NCI-H748 (cell line): ENCODE measurements at regions not wholly inside any gene's neighbourhood (a gene's known extent, or its start where the extent isn't known, plus 50 kb on each side); places are given as distances from the start of the nearest gene placed in this dataset.

Experiments
- DNase-seq: peaks from one replicate; lab custom pipeline; 2025; ENCODE audit not compliant: unreplicated experiment; lab: John Stamatoyannopoulos, UW

DNA sequence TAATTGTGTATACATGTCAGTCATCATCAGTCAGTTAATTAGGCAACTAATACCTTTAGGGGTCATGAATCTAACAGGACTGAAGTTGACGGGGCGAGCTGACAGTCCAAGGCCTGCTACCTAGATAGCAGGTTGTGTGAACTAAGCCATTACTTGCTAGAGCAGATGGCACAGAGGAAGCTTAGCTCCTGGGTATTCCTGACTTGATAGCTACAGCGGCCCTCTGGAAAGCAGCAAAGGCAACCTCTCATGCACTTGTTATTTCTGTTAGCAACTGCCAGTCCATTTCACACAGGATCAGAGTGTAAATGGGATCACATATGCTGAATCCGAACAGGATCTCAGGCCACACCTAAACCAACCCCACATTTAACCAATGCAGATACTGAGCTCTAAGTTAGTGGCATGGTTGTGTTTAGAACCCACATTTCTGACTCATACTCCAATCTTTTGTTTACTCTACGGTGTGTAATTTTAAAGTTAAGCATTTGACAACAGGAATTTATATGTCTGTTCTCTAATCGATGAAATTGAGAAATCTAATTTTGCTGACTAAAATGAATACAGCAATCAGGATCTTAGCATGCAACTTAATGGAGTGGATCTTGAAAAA, 521.3 kb upstream of the ZNF608 start:
- DNase-seq = no peak

GRCh38 chr5:125269926-125270325, 523.5 kb upstream of the ZNF608 start:
- DNase-seq = peak; percentile 86

- DNase-seq = no peak
Measured at GRCh38 chr5:125272357-125272756, 525.9 kb upstream of the ZNF608 start.

- no peak for DNase-seq
Measured at GRCh38 chr5:125274211-125274610, 527.8 kb upstream of the ZNF608 start.

DNA sequence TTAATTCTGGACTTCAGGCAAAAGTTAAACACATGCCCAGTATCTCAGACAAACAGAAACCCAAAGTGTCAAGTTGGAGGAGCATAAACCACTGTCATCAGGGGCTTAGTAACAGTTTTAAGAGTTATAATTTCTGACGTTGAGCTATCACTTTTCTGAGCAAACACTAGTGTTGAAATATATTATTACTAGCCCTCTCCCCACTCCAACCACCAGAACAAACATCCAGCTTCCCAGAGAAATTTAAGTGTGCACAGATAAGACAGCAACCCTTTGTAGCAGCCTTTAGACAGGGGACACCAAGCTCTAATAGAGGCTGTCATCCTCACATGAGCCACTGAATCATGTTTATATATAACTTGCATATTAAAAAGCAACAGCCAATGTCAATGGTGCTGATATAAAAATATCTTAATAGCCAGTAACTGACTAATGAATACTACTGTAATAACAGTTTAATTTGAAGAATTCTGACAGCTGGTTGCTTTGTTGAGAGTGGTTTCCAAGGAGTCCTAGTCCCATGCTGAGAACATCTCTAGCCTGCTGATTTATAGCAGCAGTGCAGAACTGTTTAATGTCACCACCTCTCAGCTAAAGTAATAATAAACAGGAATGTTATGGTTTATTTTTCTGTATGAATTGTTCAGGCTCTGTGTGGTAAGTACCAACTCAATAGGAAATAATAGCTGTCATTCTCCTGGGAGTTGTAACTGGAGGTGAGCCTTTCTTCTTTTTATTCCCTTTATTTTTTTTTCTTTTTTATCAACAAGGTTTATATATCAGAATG, 528.7 kb upstream of the ZNF608 start:
- peak; percentile 90 for DNase-seq

GRCh38 chr5:125275725-125276090, 529.3 kb upstream of the ZNF608 start:
- DNase-seq = no peak

- no peak for DNase-seq
Measured at GRCh38 chr5:125276096-125276495, 529.7 kb upstream of the ZNF608 start.

DNA sequence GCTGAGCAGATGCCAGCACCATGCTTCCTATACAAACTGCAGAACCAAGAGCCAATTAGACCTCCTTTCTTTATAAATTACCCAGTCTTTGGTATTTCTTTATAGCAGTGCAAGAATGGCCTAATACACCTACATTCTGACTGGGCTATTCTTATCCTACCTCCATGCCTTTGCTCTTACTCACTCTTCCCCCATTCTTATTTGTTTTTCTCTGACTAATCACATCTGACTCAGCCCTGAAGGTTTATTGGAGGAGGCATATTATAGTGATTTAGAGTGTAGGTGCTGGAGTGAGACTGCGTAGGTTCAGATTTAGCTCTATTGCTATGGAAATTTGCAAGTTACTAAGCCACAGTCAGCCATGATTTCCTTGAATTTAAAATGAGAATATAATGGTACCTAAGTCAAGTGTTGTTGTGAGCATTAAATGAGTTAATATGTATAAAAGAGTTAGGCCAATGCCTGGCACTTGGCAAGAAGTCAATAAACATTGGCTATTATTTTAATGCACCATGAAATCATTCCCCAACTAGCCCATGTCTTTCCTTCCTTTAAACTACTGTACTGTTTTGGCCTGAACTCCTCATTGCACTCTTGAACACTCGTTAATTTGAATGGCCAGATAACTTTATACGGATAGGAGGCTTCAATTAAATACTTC, 531.2 kb upstream of the ZNF608 start:
- DNase-seq = no peak

DNA sequence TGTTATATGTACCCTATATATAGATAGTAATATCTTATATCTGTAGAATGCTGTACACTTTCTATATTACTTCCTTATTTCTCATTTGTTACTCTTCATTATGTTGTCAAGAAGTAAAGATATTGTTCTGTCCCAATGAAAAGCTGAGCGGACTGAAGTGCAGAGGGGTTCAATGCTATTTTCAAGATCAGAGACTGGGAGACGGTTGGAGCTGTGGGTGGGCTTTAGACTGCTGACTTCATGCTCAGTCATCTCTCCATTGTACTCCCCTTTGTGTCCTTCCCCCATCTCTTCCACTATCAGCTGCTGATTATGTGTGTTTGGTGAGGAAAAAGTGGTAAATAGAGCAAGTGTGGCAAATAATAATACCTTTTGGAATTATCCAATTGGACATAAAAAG, 532.3 kb upstream of the ZNF608 start:
- DNase-seq = no peak

DNA sequence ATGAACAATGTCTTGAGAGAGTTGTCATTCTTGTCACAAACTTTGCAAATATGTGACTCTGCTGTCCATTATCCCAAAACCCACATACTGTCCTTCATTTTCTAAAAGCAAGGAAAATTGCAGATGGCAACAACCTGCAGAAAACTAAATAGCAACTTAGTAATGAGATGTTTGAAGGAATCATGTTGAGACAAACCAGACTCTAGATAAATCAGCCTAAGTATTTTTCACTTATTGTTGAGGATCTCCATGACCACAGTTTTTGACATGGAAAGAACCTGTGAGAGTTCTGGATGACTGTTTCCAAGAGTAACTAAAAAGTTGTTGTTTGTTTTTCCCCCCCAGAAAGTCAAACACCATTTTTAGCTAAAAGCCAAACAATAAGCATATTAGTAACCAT, 535.2 kb upstream of the ZNF608 start:
- no peak for DNase-seq

GRCh38 chr5:125283372-125283771, 536.9 kb upstream of the ZNF608 start:
- no peak for DNase-seq

- DNase-seq = peak; percentile 33
Measured at GRCh38 chr5:125286271-125286670, 539.8 kb upstream of the ZNF608 start.

DNA sequence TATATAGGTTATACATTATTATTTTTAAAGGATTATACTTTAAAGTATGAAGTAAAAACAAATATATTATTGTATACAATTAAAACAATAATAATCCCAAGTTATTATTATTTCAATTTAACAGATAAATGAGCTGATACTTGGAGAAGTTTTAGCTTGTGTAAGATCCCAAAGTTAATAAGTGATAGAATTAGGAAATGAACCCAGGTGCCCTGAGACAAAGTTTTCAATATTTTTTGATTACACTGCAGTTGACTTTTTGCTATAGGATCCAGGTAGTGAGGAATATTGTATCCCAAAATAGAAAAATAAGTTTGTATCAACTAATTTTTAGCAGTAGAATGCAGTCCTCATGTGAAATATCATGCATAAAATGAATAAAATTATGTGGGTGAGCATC, 543.2 kb upstream of the ZNF608 start:
- no peak for DNase-seq

GRCh38 chr5:125290935-125291334, 544.5 kb upstream of the ZNF608 start:
- no peak for DNase-seq

- no peak for DNase-seq
Measured at GRCh38 chr5:125291447-125291846, 545.0 kb upstream of the ZNF608 start.

- DNase-seq = no peak
Measured at GRCh38 chr5:125293223-125293622, 546.8 kb upstream of the ZNF608 start.

- DNase-seq = no peak
Measured at GRCh38 chr5:125293726-125294125, 547.3 kb upstream of the ZNF608 start.

DNA sequence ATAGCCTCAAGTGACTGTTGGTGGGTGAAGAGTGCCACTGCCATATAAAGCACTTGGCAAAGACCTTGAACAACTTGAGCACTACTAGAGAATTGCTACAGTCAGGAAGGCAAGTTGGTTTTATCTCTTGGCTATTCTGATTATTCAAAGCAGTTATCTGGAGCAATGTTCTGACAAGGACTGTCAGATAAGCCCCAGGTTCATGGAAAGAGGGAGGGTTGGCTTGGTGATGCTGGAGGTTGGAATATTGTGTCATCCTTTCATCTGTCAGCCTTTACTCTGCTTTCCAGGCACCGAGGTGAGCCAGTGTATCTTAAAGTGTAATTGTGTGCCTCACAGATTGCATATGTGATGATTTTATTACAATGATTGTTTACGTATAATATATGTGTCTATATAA, 548.4 kb upstream of the ZNF608 start:
- DNase-seq = no peak

DNA sequence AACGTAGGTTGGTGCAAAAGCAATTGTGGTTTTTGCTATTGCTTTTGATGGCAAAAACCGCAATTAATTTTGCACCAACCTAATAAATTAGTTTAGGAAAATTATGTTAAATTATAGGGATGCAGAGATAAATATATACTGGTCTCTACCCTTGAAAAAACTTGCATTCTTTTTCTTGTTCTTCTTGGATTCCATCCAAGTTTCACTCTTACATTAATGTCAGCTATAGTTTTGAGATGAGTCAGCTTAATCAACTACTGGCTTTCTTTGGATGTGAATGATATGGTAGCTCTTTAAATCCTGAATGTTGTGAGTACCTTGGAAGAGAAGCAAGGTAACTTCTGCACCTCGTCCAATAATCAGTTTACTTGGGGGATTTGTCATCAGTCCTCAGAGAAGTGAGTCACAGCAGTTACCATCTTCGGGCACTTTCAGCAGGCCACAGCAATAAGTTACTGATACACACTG, 549.0 kb upstream of the ZNF608 start:
- no peak for DNase-seq

DNA sequence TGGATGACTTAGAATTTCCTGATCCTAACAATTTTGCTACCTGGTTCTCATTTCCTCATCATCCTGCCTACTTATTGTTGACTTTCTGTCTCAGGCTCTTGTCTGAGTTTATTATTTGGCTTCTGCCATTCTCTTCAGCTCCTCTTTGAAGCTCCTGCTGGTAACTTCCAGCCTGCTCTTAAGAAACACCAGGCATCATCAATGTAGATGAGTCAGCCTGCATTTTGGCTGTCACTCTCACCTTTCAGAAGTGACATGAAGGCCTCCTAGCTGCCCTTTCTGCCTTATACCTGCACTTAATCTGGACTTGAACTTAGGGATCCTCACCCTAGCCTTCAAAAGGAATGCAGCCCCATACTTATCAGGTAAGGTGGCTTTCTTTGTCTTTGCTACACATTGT, 551.8 kb upstream of the ZNF608 start:
- no peak for DNase-seq

DNA sequence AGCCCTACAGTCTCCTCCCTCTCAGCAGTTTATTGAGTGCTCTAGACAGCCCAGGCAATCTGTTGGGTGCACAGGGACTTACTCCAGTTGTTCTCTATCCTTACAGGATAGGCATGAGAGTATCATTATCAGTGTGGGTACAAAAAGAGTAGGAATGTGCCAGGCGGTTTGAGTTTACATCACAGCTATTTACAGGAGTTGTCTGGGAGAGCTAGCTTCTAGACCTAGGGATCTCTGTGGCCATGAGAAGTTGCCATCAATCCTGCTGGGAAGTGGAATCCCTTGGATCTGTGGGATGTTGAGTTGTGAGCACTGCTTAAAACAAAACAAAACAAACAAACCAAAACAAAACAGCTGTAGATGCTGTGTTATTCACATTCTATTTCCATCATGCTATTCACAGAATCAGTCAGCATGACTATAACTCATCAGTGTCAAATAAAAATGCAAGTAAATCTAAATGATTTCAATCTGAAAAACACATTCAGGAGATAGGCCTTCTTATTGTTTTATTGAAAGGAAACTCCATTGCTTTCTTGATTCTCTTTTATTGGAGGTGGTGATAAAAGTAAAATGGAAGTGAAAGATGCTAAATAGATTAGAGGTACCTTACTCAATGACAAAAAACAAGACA, 552.4 kb upstream of the ZNF608 start:
- no peak for DNase-seq

- no peak for DNase-seq
Measured at GRCh38 chr5:125301711-125302110, 555.3 kb upstream of the ZNF608 start.
